PFSK-1 (cell line): ENCODE measurements at regions not wholly inside any gene's neighbourhood (a gene's known extent, or its start where the extent isn't known, plus 50 kb on each side); places are given as distances from the start of the nearest gene placed in this dataset.

Experiments
- FOXP2 ChIP-seq: optimal IDR thresholded peaks from 2 replicates; pipeline ENCODE3; 2011; ENCODE audit warnings: borderline replicate concordance, control low read depth, inconsistent platforms; ENCODE audit not compliant: insufficient read depth; ENCODE audit errors: extremely low read length, extremely low read depth
- POLR2AphosphoS5 ChIP-seq: IDR thresholded peaks from 2 replicates; pipeline ENCODE4 v1.6.1; 2012; ENCODE audit warnings: low read depth, mild to moderate bottlenecking, control low read depth, low read length, moderate library complexity
- REST ChIP-seq, 2 experiments: IDR thresholded peaks; 2 replicates each; pipeline versions ENCODE4 v1.6.1 to v1.8.0; 2011 to 2012; ENCODE audit warnings: low read depth in 2 of 2, low read length in 2 of 2, control low read depth in 1 of 2, inconsistent platforms in 1 of 2, mild to moderate bottlenecking in 1 of 2, moderate library complexity in 1 of 2; ENCODE audit not compliant: insufficient read depth in 1 of 2
- SIN3A ChIP-seq: IDR thresholded peaks from 2 replicates; pipeline ENCODE4 v1.6.1; 2012; ENCODE audit warnings: mild to moderate bottlenecking, low read length, moderate library complexity, borderline replicate concordance; ENCODE audit not compliant: insufficient read depth
- TAF1 ChIP-seq: IDR thresholded peaks from 2 replicates; pipeline ENCODE4 v1.6.1; 2012; ENCODE audit warnings: low read length, control low read depth, borderline replicate concordance; ENCODE audit not compliant: insufficient read depth

GRCh38 chr4:117941611-117942010 is 92.7 kb upstream of the NDST3 start:
- TF ChIP-seq SIN3A (no peak), FOXP2 (no peak), REST (IDR thresholded peaks at IDR 0.05; ENCODE audit: insufficient read depth in 1 of 2, low read depth in 2 of 2, low read length in 2 of 2) (no peak), POLR2AphosphoS5 (no peak), TAF1 (no peak)

- TF ChIP-seq SIN3A (no peak), TAF1 (no peak), FOXP2 (no peak), POLR2AphosphoS5 (no peak), REST (IDR thresholded peaks at IDR 0.05; ENCODE audit: insufficient read depth in 1 of 2, low read depth in 2 of 2, low read length in 2 of 2) (no peak)
These were observed 84.7 kb upstream of the NDST3 start for GRCh38 chr4:117949621-117950020.

- TF ChIP-seq SIN3A (no peak), TAF1 (no peak), POLR2AphosphoS5 (no peak), REST (IDR thresholded peaks at IDR 0.05; ENCODE audit: insufficient read depth in 1 of 2, low read depth in 2 of 2, low read length in 2 of 2) (no peak), FOXP2 (no peak)
These were observed 76.7 kb upstream of the NDST3 start for GRCh38 chr4:117957571-117957970.

- no peak for TF ChIP-seq FOXP2
- no peak for TF ChIP-seq TAF1
- no peak for TF ChIP-seq SIN3A
- TF ChIP-seq REST (IDR thresholded peaks at IDR 0.05; ENCODE audit: insufficient read depth in 1 of 2, low read depth in 2 of 2, low read length in 2 of 2): no peak
- TF ChIP-seq POLR2AphosphoS5: no peak
These were observed 68.7 kb upstream of the NDST3 start for GRCh38 chr4:117965622-117966021.

- no peak for TF ChIP-seq POLR2AphosphoS5
- TF ChIP-seq SIN3A: no peak
- TF ChIP-seq REST (IDR thresholded peaks at IDR 0.05; ENCODE audit: insufficient read depth in 1 of 2, low read depth in 2 of 2, low read length in 2 of 2): no peak
- no peak for TF ChIP-seq FOXP2
- TF ChIP-seq TAF1: no peak
These were observed 65.7 kb upstream of the NDST3 start for GRCh38 chr4:117968606-117969005.
